HS-5 (cell line): ENCODE measurements at regions not wholly inside any gene's neighbourhood (a gene's known extent, or its start where the extent isn't known, plus 50 kb on each side); places are given as distances from the start of the nearest gene placed in this dataset.

Source experiments
- DNase-seq: peaks from one replicate; pipeline ENCODE4 v3.0.0-alpha.2; 2012; ENCODE audit warnings: low read depth

- DNase-seq, result peak; percentile 73
Observed at GRCh38 chr4:126777649-126778048, 855.1 kb upstream of the INTU start.

DNA sequence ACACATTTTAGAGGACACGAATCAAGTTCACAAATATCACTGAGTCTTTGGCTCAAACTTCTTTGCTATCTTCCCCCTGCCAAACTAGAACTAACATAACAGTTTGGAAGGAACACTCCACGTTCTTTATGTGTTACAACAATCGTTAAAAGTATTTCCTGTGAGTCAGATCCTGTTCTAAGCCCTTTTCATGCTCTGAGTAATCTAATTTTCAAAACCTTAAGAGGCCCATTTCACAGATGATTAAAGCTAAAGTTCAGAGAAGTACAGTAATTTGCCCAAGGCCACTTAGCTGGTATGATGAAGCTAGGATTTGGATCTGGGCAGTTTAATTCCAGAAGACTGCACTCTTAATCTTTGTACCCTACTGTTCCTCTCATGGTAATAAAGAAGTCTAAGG lies 854.4 kb upstream of the INTU start:
- peak; percentile 62 for DNase-seq

DNA sequence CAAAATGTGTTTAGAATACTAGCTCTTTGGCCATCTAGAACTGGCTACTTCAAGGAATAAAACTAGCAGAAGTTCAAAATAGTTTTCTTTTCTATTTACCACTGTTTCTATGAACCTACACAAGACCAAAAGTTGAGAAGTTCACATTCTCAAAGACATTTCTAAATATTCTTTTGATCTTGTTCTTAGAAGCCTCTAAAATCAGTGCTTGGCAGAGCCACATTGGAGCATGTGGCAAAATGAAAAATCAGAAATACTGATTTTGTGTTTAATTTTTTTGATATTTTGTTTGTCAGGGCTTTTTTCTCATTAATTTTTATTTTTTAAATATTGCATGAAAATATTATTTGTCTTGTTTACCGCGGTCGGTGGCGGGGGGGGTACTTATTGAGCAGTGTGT lies 853.8 kb upstream of the INTU start:
- no peak for DNase-seq

- DNase-seq, result no peak
Observed at GRCh38 chr4:126779436-126780166, 853.2 kb upstream of the INTU start.

GRCh38 chr4:126783191-126783590 lies 849.6 kb upstream of the INTU start:
- no peak for DNase-seq

- no peak for DNase-seq
Observed at GRCh38 chr4:126784966-126785580, 847.7 kb upstream of the INTU start.

DNA sequence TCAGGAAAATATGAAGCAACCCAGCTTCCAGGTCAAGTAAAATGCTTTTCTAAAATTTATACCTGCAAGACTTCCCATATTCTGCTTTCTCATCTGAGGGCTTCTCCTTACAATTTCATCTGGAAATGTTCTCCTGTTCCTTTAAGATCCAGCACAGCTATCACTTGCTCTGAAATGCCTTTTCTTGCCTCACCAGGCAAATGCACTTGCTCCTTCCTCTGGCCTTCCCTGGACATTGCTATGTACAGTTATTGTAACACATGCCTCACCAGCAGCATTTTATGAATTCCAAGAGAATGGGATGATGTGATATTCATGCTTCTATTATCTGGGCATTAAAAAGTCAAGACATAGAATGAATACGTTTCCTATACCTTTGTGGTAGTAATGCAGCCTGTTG lies 842.1 kb upstream of the INTU start:
- DNase-seq, result no peak

DNA sequence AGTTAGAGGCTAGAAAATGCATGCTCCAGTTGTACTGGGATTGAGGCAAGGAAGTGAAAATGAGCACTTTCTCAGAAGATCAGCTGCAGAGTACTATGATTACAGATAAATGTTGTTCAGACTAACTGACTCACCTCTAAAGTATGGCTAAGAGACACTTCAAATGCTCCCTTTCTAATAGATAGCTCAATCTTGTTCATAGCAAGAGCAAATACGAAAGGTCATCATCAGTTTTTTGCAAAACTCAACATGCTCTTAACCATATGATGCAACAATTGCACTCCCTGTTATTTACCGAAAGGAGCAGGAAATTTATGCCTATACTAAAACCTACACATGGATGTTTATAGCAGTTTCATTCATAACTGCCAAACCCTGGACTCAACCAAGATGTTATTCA lies 838.4 kb upstream of the INTU start:
- DNase-seq, result no peak

- DNase-seq, result no peak
Observed at GRCh38 chr4:126798214-126798613, 834.5 kb upstream of the INTU start.

DNA sequence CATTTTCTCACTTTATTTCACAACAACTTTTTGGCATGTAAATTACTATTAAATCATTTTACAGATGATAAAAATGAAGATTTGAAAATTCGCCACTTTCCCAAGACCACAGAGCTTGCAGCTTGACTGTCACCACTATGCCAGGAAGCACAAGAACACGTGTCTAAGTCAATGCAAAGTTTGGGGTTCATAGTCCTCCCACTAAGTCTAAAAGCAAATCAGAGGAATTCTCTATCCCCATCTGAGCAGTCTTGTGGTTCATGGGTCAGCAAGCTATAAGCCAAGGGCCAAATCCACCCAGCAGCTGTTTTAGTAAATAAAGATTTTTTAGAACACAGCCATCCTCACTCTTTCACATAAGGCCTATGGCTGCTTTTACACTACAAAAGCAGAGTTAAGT lies 833.3 kb upstream of the INTU start:
- no peak for DNase-seq

- no peak for DNase-seq
Observed at GRCh38 chr4:126799971-126800574, 832.7 kb upstream of the INTU start.

GRCh38 chr4:126800575-126801141 lies 832.1 kb upstream of the INTU start:
- DNase-seq, result no peak

DNA sequence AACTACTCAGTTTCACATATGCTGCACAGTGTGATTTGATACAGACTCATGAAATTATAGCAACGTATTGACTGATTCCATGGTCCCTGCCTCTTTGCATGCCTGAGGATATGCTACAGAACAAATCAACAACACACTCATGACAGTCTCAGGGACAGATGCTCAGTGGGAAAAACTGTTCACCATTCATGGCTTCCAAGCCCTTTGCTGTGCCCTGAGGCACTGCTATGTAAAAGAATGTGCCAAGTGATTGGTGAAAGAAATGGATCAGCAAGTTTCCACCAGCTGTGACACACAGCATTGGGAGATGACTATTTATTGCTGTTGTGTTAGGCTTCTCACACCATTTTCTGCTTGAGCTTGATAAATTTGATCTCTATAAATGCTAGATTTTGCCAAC lies 825.6 kb upstream of the INTU start:
- DNase-seq, result no peak

GRCh38 chr4:126812076-126812475 lies 820.7 kb upstream of the INTU start:
- DNase-seq, result no peak

GRCh38 chr4:126820631-126821030 lies 812.1 kb upstream of the INTU start:
- DNase-seq, result no peak

DNA sequence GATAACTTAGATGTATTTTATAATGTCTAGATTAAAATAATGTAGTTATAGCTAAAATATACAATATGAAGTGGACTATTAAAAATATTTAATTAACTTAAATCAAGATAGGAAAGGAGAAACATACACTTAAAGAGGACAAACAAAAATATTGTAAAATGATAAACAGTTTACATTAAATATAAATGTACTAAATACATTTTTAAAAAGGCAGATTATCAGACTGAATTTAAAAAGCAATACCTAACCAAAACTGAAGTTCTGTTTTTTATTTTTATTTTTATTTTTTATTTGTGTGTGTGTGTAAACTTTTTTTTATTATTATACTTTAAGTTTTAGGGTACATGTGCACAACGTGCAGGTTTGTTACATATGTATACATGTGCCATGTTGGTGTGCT lies 811.6 kb upstream of the INTU start:
- no peak for DNase-seq

DNA sequence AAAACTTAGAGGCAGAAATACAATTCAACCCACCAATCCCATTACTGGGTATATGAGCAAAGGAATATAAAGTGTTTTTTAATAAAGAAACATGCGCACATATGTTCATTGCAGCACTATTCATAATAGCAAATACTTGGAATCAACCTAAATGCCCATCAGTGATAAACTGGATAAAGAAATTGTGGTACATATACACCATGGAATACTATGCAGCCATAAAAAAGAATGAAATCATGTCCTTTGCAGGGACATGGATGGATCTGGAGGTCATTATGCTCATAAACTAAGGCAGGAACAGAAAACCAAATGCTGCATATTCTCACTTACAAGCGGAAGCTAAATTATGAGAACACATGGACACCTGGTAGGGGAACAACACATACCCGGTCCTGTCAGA lies 807.7 kb upstream of the INTU start:
- DNase-seq, result no peak

DNA sequence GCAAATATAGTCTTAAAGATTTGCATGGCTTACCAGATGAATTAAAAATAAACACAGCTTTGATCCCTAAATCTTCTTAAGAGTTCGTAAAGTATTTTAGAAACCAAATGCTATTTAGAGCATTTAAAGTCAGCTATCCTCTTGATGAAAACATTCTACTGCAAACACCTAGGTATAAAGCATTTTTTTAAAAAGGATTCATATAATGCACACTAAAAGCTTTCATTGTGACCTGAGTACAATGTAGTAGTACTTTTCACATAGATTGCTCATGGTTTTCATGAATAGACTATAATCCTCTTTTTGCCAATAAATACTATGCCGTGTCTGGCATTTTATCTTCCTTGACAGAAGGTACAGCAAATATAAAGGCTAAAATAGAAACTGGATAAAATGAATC lies 805.1 kb upstream of the INTU start:
- no peak for DNase-seq

- DNase-seq, result no peak
Observed at GRCh38 chr4:126834854-126835253, 797.9 kb upstream of the INTU start.

DNA sequence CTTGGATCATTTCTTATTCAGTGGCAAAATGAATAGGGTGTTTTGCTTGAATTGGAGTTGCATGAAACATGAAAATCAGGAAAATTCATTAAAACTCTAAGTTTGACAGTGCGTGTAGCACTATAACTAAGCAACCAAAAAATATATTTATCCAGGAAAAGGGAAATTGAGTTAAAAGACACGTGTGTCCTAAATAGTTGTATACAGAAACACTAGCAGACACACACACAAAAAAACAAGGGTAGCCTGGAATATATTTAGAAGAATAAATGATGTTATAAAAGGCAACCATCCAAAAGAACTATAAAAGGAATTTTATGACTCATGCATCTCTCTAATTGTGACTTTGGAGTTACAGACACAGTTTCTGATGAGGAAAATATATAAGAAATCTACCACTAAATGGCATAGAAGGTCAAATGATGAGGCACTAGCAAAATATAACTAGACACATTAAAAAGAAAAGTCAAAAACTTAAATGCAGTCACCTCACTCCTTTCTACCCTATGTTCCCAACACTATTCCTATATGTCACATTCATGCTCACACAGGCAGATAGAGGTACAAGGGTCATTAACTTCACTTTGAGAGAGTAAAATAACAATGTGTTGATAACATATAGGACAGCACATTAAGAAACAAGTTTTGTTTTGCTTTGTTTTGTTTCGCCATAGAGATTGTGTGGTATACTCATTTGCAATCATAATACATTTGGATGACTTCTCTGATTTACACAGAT lies 793.6 kb upstream of the INTU start:
- peak; percentile 8 for DNase-seq

DNA sequence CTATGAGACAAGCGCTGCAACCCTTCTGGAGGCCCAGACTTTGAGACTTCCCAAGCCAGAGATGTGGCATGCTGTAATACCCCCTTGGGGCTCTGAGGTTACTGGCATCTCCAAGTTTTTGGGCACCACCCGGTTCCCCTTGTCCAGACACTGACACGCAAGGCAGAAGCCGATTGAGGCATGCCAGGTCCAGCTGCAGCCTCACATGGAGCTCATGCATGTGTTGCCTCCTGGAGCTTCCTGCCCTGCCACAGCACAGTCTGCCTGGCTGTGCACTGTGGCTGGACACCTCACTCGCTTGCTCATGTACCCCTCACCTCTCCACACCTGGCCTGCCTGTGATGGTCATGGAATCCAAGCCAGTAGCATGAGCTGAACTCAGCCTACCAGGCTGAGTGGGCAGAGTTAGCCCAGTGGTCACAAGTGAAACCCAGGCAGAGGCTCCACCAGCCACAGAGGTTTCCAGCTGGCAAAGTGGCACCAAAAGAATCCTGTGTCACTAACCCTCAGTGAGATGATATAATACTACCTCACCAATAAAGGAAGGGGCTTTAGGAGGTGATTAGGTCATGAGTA lies 789.2 kb upstream of the INTU start:
- DNase-seq, result no peak

DNA sequence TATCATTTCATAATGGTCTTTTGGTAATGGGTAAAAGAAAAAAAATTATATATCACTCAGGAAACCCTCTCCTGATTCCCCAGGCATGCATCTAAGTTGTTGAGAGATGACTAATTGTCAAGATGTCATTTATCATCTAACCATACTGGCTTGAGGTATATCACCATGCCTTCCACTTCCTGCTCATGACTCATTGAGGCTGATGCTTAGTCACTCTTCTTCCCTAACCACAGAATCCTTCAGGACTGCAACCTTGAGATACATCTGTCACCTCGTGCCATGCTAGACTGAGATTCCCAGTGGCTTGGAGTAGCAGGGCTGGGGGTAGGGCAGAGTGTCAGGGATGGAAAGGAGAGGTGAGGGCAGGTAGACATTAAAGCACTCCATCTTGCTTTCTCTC lies 782.5 kb upstream of the INTU start:
- peak; percentile 93 for DNase-seq
